IMR-90 (cell line): ENCODE measurements at regions not wholly inside any gene's neighbourhood (a gene's known extent, or its start where the extent isn't known, plus 50 kb on each side); places are given as distances from the start of the nearest gene placed in this dataset.

Experiments used
- ATAC-seq: fragments of 200-7000 bp; cut with Tn5 transposase; 2 replicates; pipeline ENCODE4 v1.9.1; 2020; ENCODE audit warnings: low read depth, mild to moderate bottlenecking, moderate library complexity
- BruUV-seq: library from RNA; stranded (reverse); fragments of 400-500 nt; replicated peaks from 2 replicates; lab custom pipeline; 2021; lab: Mats Ljungman, UMichigan
- CTCF ChIA-PET: fragments of 300-600 bp; formaldehyde crosslinking; extraction: SDS; loops from one replicate; lab custom pipeline; 2021; ENCODE audit warnings: antibody characterized with exemption; lab: Yijun Ruan, JAX
- POLR2A ChIA-PET: fragments of 300-600 bp; sonication (Branson Sonifier 250); formaldehyde crosslinking; loops from one replicate; lab custom pipeline; 2022; ENCODE audit warnings: antibody characterized with exemption; ENCODE audit not compliant: unreplicated experiment; lab: Charles Lee
- DNase-seq: peaks from one replicate; pipeline ENCODE4 v3.0.0; 2013
- H2AFZ ChIP-seq: replicated peaks from 2 replicates; pipeline ENCODE3; 2013; ENCODE audit warnings: low read length, mild to moderate bottlenecking; ENCODE audit not compliant: poor library complexity
- H2AK5ac ChIP-seq: 2 replicates; pipeline ENCODE4 v1.6.1; 2013; ENCODE audit warnings: low read depth, low read length, inconsistent platforms
- H2AK9ac ChIP-seq: replicated peaks from 2 replicates; pipeline ENCODE3; 2013; ENCODE audit warnings: mild to moderate bottlenecking, low read depth, low read length, moderate library complexity; ENCODE audit not compliant: poor library complexity
- H2BK120ac ChIP-seq: 2 replicates; pipeline ENCODE4 v1.6.1; 2013; ENCODE audit warnings: low read depth, low read length, inconsistent platforms
- H2BK15ac ChIP-seq: 3 replicates; pipeline ENCODE4 v1.6.1; 2013; ENCODE audit warnings: low read depth, low read length, inconsistent platforms
- H2BK20ac ChIP-seq: 2 replicates; pipeline ENCODE4 v1.6.1; 2013; ENCODE audit warnings: low read depth, mild to moderate bottlenecking, inconsistent platforms, low read length, moderate library complexity
- H2BK5ac ChIP-seq: 2 replicates; pipeline ENCODE4 v1.6.1; 2013; ENCODE audit warnings: mild to moderate bottlenecking, low read depth, low read length, inconsistent platforms; ENCODE audit not compliant: poor library complexity, severe bottlenecking
- H3K14ac ChIP-seq: replicated peaks from 2 replicates; pipeline ENCODE4 v1.6.1; 2013; ENCODE audit warnings: low read depth, low read length, inconsistent platforms
- H3K18ac ChIP-seq: 2 replicates; pipeline ENCODE4 v1.6.1; 2013; ENCODE audit warnings: low read depth, low read length, control low read depth
- H3K23ac ChIP-seq: 2 replicates; pipeline ENCODE4 v1.6.1; 2013; ENCODE audit warnings: low read depth, low read length, inconsistent platforms
- H3K27ac ChIP-seq: 2 replicates; pipeline ENCODE4 v1.5.1; 2013; ENCODE audit warnings: mild to moderate bottlenecking, control low read depth, low read length; ENCODE audit not compliant: insufficient read depth
- H3K27me3 ChIP-seq: 2 replicates; pipeline ENCODE4 v1.6.1; 2013; ENCODE audit warnings: low read length; ENCODE audit not compliant: control insufficient read depth, insufficient read depth
- H3K36me3 ChIP-seq: 2 replicates; pipeline ENCODE4 v1.6.1; 2013; ENCODE audit warnings: low read length, mixed read lengths; ENCODE audit not compliant: control insufficient read depth, insufficient read depth
- H3K4ac ChIP-seq: 2 replicates; pipeline ENCODE4 v1.6.1; 2013; ENCODE audit warnings: low read depth, low read length, inconsistent platforms
- H3K4me1 ChIP-seq: 2 replicates; pipeline ENCODE4 v1.6.1; 2013; ENCODE audit warnings: low read length, mixed read lengths; ENCODE audit not compliant: control insufficient read depth, insufficient read depth
- H3K4me2 ChIP-seq: 2 replicates; pipeline ENCODE4 v1.6.1; 2013; ENCODE audit warnings: low read depth, mild to moderate bottlenecking, control low read depth, low read length, moderate library complexity
- H3K4me3 ChIP-seq: 2 replicates; pipeline ENCODE4 v1.5.1; 2013; ENCODE audit warnings: low read depth, mild to moderate bottlenecking, control low read depth, low read length, moderate library complexity; ENCODE audit not compliant: insufficient read depth
- H3K56ac ChIP-seq: 2 replicates; pipeline ENCODE4 v1.6.1; 2013; ENCODE audit warnings: low read length, inconsistent platforms; ENCODE audit not compliant: insufficient read depth; ENCODE audit errors: extremely low read depth
- H3K79me1 ChIP-seq, 2 experiments: 2 replicates each; pipeline ENCODE4 v1.6.1; 2013; ENCODE audit warnings: low read length in 2 of 2, inconsistent platforms in 1 of 2, low read depth in 1 of 2
- H3K9ac ChIP-seq: 2 replicates; pipeline ENCODE4 v1.6.1; 2013; ENCODE audit warnings: low read depth, low read length, control low read depth
- H3K9me1 ChIP-seq: 2 replicates; pipeline ENCODE4 v1.6.1; 2013; ENCODE audit warnings: low read length, inconsistent platforms; ENCODE audit not compliant: insufficient read depth
- H3K9me3 ChIP-seq: 2 replicates; pipeline ENCODE4 v1.6.1; 2013; ENCODE audit warnings: low read length; ENCODE audit not compliant: control insufficient read depth, insufficient read depth
- H4K20me1 ChIP-seq: 2 replicates; pipeline ENCODE4 v1.6.1; 2013; ENCODE audit warnings: low read length, inconsistent platforms; ENCODE audit not compliant: insufficient read depth
- H4K5ac ChIP-seq: 2 replicates; pipeline ENCODE4 v1.6.1; 2013; ENCODE audit warnings: mild to moderate bottlenecking, low read depth, low read length, control low read depth
- H4K8ac ChIP-seq, 2 experiments: 2 replicates each; pipeline ENCODE4 v1.6.1; 2013; ENCODE audit warnings: low read depth in 2 of 2, low read length in 2 of 2, control low read depth in 1 of 2, inconsistent platforms in 1 of 2
- H4K91ac ChIP-seq: 2 replicates; pipeline ENCODE4 v1.6.1; 2013; ENCODE audit warnings: low read depth, low read length, inconsistent platforms; ENCODE audit not compliant: insufficient read depth
- ELK1 ChIP-seq: fragments of 150-350 bp; IDR thresholded peaks from 2 replicates; pipeline ENCODE4 v1.6.1; 2016; ENCODE audit warnings: low read depth, mild to moderate bottlenecking, low read length, moderate library complexity, borderline replicate concordance
- WGBS, 2 experiments: methylation state at CpG; one replicate each; pipeline versions ENCODE4 v1.1.5 to v1.1.7; 2013; ENCODE audit warnings: missing lambda C conversion rate in 2 of 2; ENCODE audit not compliant: insufficient read length in 1 of 2; ENCODE audit errors: extremely low coverage in 2 of 2; 5-methylcytosine and 5-hydroxymethylcytosine counted together
- dilution Hi-C: fragments of 300-500 bp; cut with HindIII; formaldehyde crosslinking; loops from one replicate; pipeline ENCODE4 v1.14.3; 2018; ENCODE audit warnings: low sequenced_read_pairs; ENCODE audit not compliant: unreplicated experiment
- in situ Hi-C: fragments of 300-500 bp; cut with MboI; formaldehyde crosslinking; loops from 3 replicates; pipeline ENCODE4 v1.14.3; 2019; ENCODE audit warnings: low sequenced_read_pairs, inconsistent platforms, mixed read lengths
- intact Hi-C: fragments of 100-400 bp; cut with micrococcal nuclease; formaldehyde crosslinking; loops from 2 replicates; pipeline ENCODE4 v1.10.0; 2022
- TF ChIP-seq, protein P1 (sequence below): conservative IDR thresholded peaks from 2 replicates; pipeline ENCODE4 v1.5.1; 2012; ENCODE audit warnings: mild to moderate bottlenecking, low read depth, low read length, improper control_type of control experiment

- in situ Hi-C loops (no loop called here), dilution Hi-C loops (no loop called here)
- DNase-seq: no peak
Measured at GRCh38 chr10:131810036-131810804, 90.6 kb upstream of the PPP2R2D start.

More at GRCh38 chr10:131810036-131810804, 90.6 kb upstream of the PPP2R2D start:
- intact Hi-C loops: no loop called here
- BruUV-seq: no TSS peak
- no peak overlapping the region for H2AK5ac ChIP-seq
- H3K4me1 ChIP-seq: no peaks in the 10 kb centered on the region
- H3K4me2 ChIP-seq: no peak overlapping the region
- no peak overlapping the region for H4K8ac ChIP-seq
- no peak overlapping the region for H4K5ac ChIP-seq
- no peak overlapping the region for H3K18ac ChIP-seq
- ChIA-PET POLR2A (no interaction called here), CTCF (no interaction called here)
- H3K9me3 ChIP-seq: peaks cover 43% of the 10 kb centered on the region
- no peaks in the 10 kb centered on the region for H3K36me3 ChIP-seq
- H3K9ac ChIP-seq: no peak overlapping the region
- H3K14ac ChIP-seq: no peak overlapping the region
- H4K91ac ChIP-seq: no peak overlapping the region
- ATAC-seq: no peak
- no peaks in the 10 kb centered on the region for H3K9me1 ChIP-seq
- H3K79me1 ChIP-seq: no peaks in the 10 kb centered on the region
- no peak overlapping the region for H2AFZ ChIP-seq
- whole genome bisulfite sequencing, 2 experiments: 64% methylated on average over 6 of the region's 16 CpGs; no CpG with 5 or more reads in 1 of the 2 experiments
- no peak overlapping the region for H3K23ac ChIP-seq
- H3K27ac ChIP-seq: no peak overlapping the region
- H2BK120ac ChIP-seq: no peak overlapping the region
- H3K27me3 ChIP-seq: no peaks in the 10 kb centered on the region
- no peak overlapping the region for H3K4me3 ChIP-seq
- H4K20me1 ChIP-seq: no peaks in the 10 kb centered on the region
- H2BK20ac ChIP-seq: no peak overlapping the region
- no peak overlapping the region for H2AK9ac ChIP-seq
- no peak overlapping the region for H2BK5ac ChIP-seq
- no peak overlapping the region for H2BK15ac ChIP-seq
- H3K4ac ChIP-seq: no peak overlapping the region
- no peak overlapping the region for H3K56ac ChIP-seq
- TF ChIP-seq, protein P1, sequence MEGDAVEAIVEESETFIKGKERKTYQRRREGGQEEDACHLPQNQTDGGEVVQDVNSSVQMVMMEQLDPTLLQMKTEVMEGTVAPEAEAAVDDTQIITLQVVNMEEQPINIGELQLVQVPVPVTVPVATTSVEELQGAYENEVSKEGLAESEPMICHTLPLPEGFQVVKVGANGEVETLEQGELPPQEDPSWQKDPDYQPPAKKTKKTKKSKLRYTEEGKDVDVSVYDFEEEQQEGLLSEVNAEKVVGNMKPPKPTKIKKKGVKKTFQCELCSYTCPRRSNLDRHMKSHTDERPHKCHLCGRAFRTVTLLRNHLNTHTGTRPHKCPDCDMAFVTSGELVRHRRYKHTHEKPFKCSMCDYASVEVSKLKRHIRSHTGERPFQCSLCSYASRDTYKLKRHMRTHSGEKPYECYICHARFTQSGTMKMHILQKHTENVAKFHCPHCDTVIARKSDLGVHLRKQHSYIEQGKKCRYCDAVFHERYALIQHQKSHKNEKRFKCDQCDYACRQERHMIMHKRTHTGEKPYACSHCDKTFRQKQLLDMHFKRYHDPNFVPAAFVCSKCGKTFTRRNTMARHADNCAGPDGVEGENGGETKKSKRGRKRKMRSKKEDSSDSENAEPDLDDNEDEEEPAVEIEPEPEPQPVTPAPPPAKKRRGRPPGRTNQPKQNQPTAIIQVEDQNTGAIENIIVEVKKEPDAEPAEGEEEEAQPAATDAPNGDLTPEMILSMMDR: no peak
- no peak for TF ChIP-seq ELK1
